ENCODE measurements at regions not wholly inside any gene's neighbourhood (a gene's known extent, or its start where the extent isn't known, plus 50 kb on each side); places are given as distances from the start of the nearest gene placed in this dataset.
A peak's percentile ranks its signal among the peaks of the same experiment; 100 is the strongest.
"Not testable (repeated sequence)": the region's sequence is repeated elsewhere in the genome, so short reads cannot be mapped to it uniquely, and the experiment has no call there.

DNA sequence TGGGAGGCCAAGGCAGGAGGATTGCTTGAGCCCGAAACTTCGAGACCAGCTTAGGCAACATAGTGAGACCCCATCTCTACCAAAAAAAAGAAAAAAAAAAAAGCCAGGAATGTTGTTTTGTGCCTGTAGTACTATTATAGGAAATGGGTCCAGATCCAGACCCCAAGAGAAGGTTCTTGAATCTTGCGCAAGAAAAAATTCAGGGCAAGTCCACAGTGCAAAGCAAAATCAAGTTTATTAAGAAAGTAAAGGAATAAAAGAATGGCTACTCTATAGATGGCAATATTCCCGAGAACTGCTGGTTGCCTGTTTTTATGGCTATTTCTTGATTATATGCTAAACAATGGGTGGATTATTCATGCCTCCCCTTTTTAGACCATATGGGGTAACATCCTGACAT, 51.2 kb upstream of the RDX start:
- DNase-seq (ENCODE audit: low spot score in 2 of 2) (no peak), ATAC-seq (no peak)
- peaks cover 10% of the 10 kb centered on the region for H3K9me3 Mint-ChIP-seq
- peaks cover 12% of the 10 kb centered on the region for H3K36me3 Mint-ChIP-seq
- peak overlapping the region; percentile 63 for H3K4me3 Mint-ChIP-seq
- H3K27ac Mint-ChIP-seq = peak overlapping the region; percentile 97
- H3K4me1 Mint-ChIP-seq = peaks cover 78% of the 10 kb centered on the region

DNA sequence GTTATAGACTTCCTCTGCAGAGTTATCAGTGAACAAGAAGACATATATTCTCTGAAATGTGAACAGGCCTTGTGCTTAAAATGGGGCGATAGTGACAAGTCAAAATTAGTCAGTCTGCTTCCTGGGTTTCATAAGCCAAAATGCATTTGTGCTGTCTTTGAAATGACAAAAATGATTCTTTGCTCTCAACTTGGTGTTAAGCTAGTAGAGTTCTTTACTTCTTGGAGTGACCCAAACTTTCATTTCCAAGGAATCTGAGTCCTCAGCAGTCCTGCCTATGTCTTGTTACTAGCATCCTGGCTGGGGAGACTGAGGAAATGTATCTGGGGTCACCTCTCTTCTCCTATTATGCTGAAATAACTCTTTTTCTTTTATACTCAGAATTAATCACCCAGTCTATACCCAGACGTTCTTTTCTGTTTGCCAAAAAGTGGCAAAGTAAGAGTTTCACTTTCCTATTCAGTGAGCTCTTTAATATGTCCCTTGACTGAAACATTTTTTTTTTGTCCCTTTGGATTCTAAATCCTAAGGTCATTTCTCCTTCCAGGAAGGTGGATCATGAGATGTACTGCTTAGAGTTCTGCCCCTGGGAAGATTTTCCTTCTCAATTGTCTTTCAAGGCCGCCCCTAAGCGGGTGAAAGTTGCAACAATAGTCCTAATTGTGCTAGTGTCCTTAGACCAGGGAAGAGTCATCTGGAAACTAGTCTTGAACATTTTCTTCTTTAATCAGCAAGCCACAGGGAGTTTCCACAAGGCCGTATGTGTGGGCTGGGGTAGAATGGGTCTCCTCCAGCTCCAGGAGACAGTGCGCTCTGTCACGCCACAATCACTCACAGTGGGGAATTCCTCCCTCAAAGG, 53.0 kb upstream of the RDX start:
- ATAC-seq = peak; percentile 91

DNA sequence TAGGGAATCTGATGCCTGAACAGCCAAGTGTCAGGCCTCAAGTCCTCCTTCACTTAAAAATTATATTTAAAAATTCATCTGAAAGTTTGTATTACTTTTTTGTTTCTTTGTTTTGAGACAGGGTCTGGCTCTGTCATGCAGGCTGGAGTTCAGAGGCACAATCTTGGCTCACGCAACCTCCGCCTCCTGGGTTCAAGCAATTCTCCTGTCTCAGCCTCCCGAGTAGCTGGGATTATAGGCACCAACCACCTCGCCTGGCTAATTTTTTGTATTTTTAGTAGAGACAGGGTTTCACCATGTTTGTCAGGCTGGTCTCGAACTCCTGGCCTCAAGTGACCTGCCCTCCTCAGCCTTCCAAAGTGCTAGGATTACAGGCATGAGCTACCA, 53.6 kb upstream of the RDX start:
- Mint-ChIP-seq H3K27ac (peak overlapping the region; percentile 97), H3K4me3 (peak overlapping the region; percentile 63), H3K36me3 (peaks cover 12% of the 10 kb centered on the region), H3K4me1 (peaks cover 63% of the 10 kb centered on the region)
- H3K9me3 Mint-ChIP-seq; ATAC-seq; DNase-seq (ENCODE audit: low spot score in 2 of 2): not testable (repeated sequence)

More for the DNA sequence above, 53.0 kb upstream of the RDX start:
- no peaks in the 10 kb centered on the region for H3K9me3 Mint-ChIP-seq
- peaks cover 12% of the 10 kb centered on the region for H3K36me3 Mint-ChIP-seq
- DNase-seq (ENCODE audit: low spot score in 2 of 2) = peak; percentile 31 to 86
- H3K27ac Mint-ChIP-seq = peak overlapping the region; percentile 97
- H3K4me3 Mint-ChIP-seq = peak overlapping the region; percentile 63
- peaks cover 63% of the 10 kb centered on the region for H3K4me1 Mint-ChIP-seq

DNA sequence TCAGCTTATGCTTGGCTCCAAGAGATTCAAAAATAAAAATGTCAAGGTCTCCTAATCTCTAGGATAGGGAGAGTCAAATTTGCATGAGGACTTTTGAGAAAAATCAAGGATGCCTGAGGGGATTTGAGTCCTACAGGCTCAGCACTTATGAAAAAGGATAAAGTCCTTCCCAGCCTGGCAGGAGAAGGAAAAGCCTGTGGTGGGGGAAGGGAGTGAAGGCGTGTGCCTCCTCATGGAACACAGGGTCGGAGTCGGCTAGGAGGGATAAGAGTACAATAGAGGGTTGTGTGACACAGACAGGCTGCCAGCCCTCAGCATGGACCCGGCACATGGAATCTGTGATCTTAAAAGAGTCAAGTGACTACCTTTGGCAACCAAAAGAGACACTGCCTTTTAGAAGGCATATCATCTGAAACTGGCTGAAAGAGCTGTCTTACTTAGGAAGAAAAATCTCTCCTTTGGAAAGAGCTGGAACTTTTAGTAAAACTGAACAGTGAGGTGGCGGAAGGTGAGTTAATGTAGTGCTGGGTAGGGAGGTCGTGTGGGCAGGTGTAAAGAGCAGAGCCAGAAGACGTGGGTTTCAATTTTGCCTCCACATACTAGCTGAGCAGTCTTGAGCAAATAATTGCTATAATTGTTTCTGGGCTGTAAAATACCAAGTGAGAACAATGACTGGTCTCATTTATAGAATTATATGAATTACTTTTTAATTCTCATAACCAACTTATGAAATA, 58.8 kb upstream of the RDX start:
- Mint-ChIP-seq H3K36me3 (no peaks in the 10 kb centered on the region), H3K4me3 (no peak overlapping the region), H3K27ac (peak overlapping the region; percentile 70), H3K4me1 (peaks cover 44% of the 10 kb centered on the region), H3K9me3 (no peaks in the 10 kb centered on the region)
- ATAC-seq = no peak
- DNase-seq (ENCODE audit: low spot score in 2 of 2) = no peak

DNA sequence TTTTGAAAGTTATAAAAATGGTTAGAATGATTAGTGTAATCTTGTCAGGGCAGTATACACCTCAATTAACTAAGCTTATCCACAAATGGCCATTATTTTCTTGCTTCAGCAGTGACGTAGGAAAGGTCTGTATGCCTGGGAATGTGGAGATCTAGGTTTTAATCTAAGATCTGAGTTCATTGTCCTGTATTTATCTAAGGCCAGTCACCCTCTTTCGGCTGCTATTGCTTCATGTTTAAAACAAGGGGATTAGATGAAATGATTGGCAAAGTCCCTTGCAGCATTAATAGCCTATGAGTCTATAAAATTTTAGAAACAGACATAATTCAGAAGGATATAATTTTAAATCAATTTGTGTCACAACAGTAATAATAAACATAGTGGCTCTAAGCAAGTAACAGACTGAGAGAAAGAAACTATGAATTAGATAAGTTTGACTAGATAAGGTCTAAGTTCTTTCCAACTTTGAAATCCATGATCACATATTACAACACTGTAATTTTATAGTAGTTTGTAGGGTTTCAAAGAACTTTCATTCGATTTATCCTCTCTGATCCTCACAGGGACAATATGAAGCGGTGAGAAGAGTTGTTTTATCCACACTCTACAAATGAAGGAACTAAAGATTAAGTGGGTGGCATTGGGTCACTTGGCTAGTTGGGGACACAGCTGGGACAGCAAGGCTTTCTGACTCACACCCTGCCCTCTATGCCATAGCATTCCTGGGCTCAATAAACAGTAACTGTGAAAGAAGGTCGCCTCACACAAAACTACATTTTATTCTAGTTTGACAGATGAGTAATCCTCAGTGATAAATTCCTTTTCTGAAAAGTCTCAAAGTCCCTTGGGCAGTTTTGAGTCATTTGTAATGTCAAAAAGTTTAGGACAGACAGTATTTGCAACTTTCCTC, 60.6 kb upstream of the RDX start:
- Mint-ChIP-seq H3K4me1 (peaks cover 29% of the 10 kb centered on the region), H3K36me3 (no peaks in the 10 kb centered on the region), H3K9me3 (no peaks in the 10 kb centered on the region), H3K27ac (peak overlapping the region; percentile 56), H3K4me3 (peak overlapping the region; percentile 10)
- DNase-seq (ENCODE audit: low spot score in 2 of 2) (no peak), ATAC-seq (peak; percentile 81)

DNA sequence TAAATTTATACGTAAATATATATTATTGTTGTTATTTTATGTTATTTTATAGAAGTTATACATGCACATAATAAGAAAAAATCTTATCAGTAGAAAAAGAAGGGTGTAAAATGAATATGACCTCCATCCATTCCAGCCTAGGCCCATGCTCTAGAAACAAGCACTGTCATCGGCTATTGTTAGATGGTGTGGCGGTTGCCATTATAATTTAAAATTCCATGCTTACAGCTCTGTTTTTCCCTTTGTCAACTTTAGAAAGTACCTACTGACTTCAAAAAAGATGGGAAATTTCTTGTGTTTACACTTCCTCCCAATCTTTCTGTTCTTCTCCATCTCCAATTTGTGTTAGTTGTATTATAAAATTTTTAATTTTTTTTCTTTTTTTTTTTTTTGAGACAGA, 61.9 kb upstream of the RDX start:
- Mint-ChIP-seq H3K27ac (no peak overlapping the region), H3K4me3 (no peak overlapping the region), H3K36me3 (no peaks in the 10 kb centered on the region), H3K4me1 (peaks cover 33% of the 10 kb centered on the region), H3K9me3 (no peaks in the 10 kb centered on the region)
- ATAC-seq (no peak), DNase-seq (ENCODE audit: low spot score in 2 of 2) (no peak)

DNA sequence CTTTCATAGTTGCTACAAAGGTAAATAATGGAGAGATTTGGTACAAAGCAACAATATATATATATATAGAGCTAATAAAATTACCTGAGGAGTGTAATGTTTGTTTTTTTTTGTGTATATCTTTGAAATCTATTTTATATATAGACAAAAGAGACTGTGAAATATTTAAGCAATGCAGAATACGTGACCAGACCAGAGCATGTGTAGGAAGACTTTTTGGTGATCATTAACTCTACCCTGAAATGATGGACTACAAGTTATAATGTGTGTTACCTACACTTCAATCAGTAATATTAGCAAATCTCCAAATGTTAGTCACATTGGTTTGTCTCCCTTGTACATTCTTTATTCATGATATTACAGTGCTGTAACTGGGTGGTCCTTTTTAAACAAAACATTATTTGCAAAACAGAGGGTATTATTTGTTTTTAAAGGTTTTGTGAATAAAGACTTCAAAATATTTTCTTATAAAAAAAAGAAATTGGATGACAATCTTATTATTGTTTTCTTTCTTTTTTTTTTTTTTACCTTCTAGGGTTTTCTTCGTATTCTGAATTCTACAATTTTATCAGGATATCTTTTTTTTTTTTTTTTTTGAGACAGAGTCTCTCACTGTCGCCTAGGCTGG, 64.5 kb upstream of the RDX start:
- not testable (repeated sequence) for ATAC-seq; H3K9me3 Mint-ChIP-seq; H3K27ac Mint-ChIP-seq; H3K4me3 Mint-ChIP-seq; DNase-seq (ENCODE audit: low spot score in 2 of 2); H3K36me3 Mint-ChIP-seq
- H3K4me1 Mint-ChIP-seq = peaks cover 25% of the 10 kb centered on the region

DNA sequence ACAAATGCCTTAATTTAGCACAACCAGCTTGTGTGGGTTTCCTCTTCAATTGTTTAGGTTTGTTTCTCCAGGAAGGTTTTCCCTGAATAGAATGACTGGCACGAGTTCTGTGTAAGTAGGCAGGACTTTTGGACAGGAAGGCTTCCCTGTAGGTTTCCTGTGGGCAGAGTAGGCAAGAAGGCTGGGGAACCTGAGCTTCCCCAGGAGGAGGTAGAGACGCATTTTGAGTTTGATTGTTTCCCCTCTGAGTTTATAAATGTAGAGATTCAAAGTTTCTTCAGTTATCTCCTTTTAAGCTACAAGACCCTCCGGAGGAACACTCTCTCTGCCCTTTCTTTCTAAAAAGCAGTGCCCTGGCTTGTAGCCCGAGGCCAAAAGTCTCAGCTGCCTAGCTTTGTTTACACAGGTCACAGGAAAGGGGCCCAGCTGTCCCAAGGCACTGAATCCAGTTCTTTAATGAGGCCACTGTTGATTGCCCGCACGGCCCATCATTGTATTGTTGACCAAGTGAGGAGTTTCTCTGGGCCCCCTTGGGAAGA, 66.6 kb upstream of the RDX start:
- H3K4me3 Mint-ChIP-seq = peak overlapping the region; percentile 5
- peak overlapping the region; percentile 81 for H3K27ac Mint-ChIP-seq
- DNase-seq (ENCODE audit: low spot score in 2 of 2) = no peak
- no peaks in the 10 kb centered on the region for H3K36me3 Mint-ChIP-seq
- no peaks in the 10 kb centered on the region for H3K9me3 Mint-ChIP-seq
- no peak for ATAC-seq
- H3K4me1 Mint-ChIP-seq = peaks cover 15% of the 10 kb centered on the region

DNA sequence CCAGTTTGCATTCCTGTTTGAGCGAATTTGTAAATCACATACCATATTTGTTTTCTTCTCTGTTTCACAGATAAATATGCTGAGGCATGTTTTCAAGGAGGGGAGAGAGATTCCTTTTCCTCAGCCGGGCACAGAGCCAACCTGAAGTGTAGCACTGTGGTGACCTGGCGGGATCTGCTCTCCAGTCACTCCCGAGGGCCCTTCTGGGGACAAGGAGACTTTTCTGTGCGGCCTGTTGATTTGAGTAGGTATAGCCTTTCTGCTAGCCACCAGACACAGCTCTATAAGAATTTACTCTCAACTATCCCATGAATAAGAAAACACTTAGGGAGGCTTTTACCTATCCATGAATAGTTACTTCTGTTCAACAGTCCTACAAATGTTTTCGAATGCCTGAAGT, 63.5 kb upstream of the FDX1 start:
- Mint-ChIP-seq H3K4me1 (peaks cover 10% of the 10 kb centered on the region), H3K9me3 (no peaks in the 10 kb centered on the region), H3K36me3 (no peaks in the 10 kb centered on the region), H3K27ac (peak overlapping the region; percentile 20), H3K4me3 (no peak overlapping the region)
- ATAC-seq (no peak), DNase-seq (ENCODE audit: low spot score in 2 of 2) (no peak)

DNA sequence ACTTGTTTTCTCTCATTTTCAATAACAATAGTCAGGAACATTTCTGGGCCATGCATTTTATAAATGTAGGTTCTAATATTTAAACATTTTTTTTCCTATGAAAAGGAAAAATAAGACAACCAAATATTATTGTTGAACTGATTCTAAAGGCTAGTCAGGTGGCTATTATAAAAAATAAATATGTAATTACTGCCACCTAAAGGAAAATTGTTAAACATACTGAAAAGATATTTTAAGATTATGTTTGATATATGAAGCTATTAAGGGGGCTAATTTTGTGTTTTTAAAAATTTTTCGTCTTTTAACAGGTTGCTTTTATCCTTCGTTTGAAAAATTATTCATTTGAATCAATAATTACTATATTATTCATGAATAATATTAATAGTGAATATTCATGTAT, 62.2 kb upstream of the FDX1 start:
- Mint-ChIP-seq H3K9me3 (no peaks in the 10 kb centered on the region), H3K4me1 (peaks cover 10% of the 10 kb centered on the region), H3K27ac (no peak overlapping the region), H3K4me3 (no peak overlapping the region), H3K36me3 (no peaks in the 10 kb centered on the region)
- ATAC-seq (no peak), DNase-seq (ENCODE audit: low spot score in 2 of 2) (no peak)

DNA sequence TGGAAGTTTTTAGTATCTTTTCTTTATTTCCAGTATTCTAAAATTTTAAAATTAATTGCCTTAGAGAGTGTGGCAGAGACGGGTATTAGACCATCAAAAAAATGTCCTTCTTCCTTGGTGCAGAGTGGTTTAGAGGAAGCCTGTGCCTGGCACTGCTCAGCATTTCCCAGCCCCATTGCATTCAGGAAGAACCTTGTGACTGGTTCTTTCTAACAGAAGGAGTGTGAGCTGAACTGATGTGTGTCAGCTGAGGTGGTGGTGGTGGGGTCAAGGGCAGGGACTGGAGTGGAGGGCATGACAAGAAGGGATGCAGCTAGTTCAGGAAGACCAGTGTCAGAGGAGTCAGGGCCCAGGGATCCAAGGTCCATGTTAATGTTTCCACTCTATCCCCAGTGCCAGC, 58.7 kb upstream of the FDX1 start:
- Mint-ChIP-seq H3K9me3 (no peaks in the 10 kb centered on the region), H3K4me1 (no peaks in the 10 kb centered on the region), H3K4me3 (no peak overlapping the region), H3K36me3 (no peaks in the 10 kb centered on the region), H3K27ac (no peak overlapping the region)
- DNase-seq (ENCODE audit: low spot score in 2 of 2) = no peak
- ATAC-seq = no peak

DNA sequence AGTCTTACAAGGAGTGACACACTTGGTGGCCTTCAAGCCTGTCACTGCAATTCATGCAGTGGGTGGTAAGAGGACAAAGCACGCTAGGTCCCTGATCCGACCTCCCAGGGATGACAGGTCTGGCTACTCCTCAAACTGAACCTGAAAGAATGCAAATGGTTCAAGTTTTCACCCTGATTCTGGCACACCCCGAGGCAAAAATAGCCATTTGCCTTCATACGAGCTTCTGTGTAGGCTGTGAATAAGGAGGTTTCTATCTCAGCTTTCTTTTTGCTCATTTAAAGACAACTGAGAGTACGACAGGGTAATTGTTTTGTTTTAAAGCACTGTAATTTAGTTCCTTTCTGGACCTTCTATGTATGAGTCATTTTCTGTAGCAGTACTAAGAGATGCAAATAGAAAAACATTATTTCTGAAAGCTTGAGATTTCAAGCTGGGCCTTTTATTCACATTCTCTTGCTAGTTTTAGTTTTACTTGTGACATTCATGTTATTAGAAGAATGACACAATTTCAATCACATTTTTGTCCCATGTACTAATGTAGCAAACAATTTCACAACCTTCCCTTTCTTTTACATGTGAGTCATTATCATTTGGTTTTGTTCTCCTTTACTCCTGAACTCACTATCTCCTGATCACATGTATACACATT, 56.6 kb upstream of the FDX1 start:
- H3K9me3 Mint-ChIP-seq = no peaks in the 10 kb centered on the region

DNA sequence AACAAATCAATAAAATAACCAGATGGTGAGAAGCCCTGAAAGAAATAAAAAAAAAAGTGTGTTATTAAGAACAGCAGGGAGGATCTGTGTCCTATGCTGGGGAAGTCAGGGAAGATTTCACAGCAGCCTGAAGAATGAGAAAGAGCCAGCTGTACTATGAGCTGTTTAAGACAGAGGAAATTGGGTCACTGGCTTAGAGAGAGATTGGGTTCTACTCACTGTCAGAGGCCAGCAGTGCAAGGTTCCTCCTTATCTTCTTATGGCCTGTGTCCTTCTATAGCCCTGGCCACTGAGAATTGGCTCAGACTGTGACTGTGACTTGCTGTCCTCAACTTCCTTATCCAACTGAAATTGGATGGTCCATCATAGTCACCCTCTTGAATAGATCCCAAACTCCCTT, 54.8 kb upstream of the FDX1 start:
- ATAC-seq = no peak
- no peak overlapping the region for H3K4me3 Mint-ChIP-seq

More for the DNA sequence above, 56.6 kb upstream of the FDX1 start:
- ATAC-seq (peak; percentile 96), DNase-seq (ENCODE audit: low spot score in 2 of 2) (peak in 1 of 2 donors; percentile 63)
- H3K36me3 Mint-ChIP-seq = no peaks in the 10 kb centered on the region
- peak overlapping the region; percentile 5 for H3K4me3 Mint-ChIP-seq
- peak overlapping the region; percentile 2 for H3K27ac Mint-ChIP-seq
- peaks cover 6% of the 10 kb centered on the region for H3K4me1 Mint-ChIP-seq

DNA sequence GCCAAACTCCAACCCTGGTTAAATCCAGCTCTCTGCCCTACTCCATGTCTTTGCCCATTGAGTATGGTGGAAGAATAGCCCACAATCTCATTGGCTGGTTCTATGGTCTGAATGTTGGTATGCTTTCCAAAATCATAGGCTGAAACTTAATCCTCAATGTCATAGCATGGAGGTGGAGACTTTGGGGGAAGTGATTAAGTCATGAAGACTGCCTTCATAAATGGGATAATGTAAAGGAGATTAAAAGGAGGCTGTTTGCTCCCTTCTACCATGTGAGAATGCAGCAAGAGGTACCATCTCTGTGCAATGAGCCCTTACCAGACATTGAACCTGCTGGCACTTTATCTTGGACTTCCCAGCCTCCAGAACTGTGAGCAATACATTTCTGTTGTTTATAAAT, 54.4 kb upstream of the FDX1 start:
- ATAC-seq = no peak
- Mint-ChIP-seq H3K36me3 (no peaks in the 10 kb centered on the region), H3K4me1 (peaks cover 6% of the 10 kb centered on the region), H3K9me3 (no peaks in the 10 kb centered on the region), H3K4me3 (no peak overlapping the region), H3K27ac (no peak overlapping the region)
- no peak for DNase-seq (ENCODE audit: low spot score in 2 of 2)

More for the DNA sequence above, 54.8 kb upstream of the FDX1 start:
- peaks cover 6% of the 10 kb centered on the region for H3K4me1 Mint-ChIP-seq
- no peak for DNase-seq (ENCODE audit: low spot score in 2 of 2)
- H3K36me3 Mint-ChIP-seq = no peaks in the 10 kb centered on the region
- no peak overlapping the region for H3K27ac Mint-ChIP-seq
- no peaks in the 10 kb centered on the region for H3K9me3 Mint-ChIP-seq

All from stimulated activated effector memory CD8-positive, alpha-beta T cell treated with anti-CD3 and anti-CD28 coated beads, Interleukin-12 subunit alpha, Interleukin-12 subunit beta, amount 100 ng/mL, for 72 hours (primary cell).